H1 (cell line): ENCODE measurements at regions not wholly inside any gene's neighbourhood (a gene's known extent, or its start where the extent isn't known, plus 50 kb on each side); places are given as distances from the start of the nearest gene placed in this dataset.

Experiments used
- CHD7 ChIP-seq: fragments of 300-600 bp; sonication (generic); IDR thresholded peaks from 2 replicates; pipeline ENCODE4 v1.7.1; 2012; ENCODE audit warnings: low read length, moderate library complexity, mild to moderate bottlenecking, inconsistent platforms; ENCODE audit not compliant: insufficient replicate concordance
- EZH2 ChIP-seq: fragments of 200-600 bp; sonication (generic); IDR thresholded peaks from 2 replicates; pipeline ENCODE4 v1.7.1; 2012; ENCODE audit warnings: low read depth, mild to moderate bottlenecking, moderate library complexity, low read length, inconsistent platforms; ENCODE audit not compliant: severe bottlenecking
- PHF8 ChIP-seq: fragments of 200-600 bp; sonication (generic); conservative IDR thresholded peaks from 2 replicates; pipeline ENCODE4 v1.7.1; 2012; ENCODE audit warnings: low read depth, mild to moderate bottlenecking, inconsistent platforms, low read length, moderate library complexity

- TF ChIP-seq CHD7 = no peak
- TF ChIP-seq EZH2 = no peak
- no peak for TF ChIP-seq PHF8
Measured at GRCh38 chr2:181281206-181281832, 175.9 kb upstream of the ITGA4 start (continued).
